Mucosa of stomach (tissue), 1 donor: ENCODE measurements at regions not wholly inside any gene's neighbourhood (a gene's known extent, or its start where the extent isn't known, plus 50 kb on each side); places are given as distances from the start of the nearest gene placed in this dataset.

Experiments
- H3K27me3 ChIP-seq: one replicate; pipeline ENCODE4 v1.7.0; 2013; ENCODE audit warnings: mild to moderate bottlenecking, low read length; ENCODE audit not compliant: control insufficient read depth, insufficient read depth
- H3K36me3 ChIP-seq: one replicate; pipeline ENCODE4 v1.7.0; 2013; ENCODE audit warnings: low read length; ENCODE audit not compliant: control insufficient read depth, insufficient read depth
- H3K4me1 ChIP-seq: one replicate; pipeline ENCODE4 v1.7.0; 2013; ENCODE audit warnings: mild to moderate bottlenecking, low read length; ENCODE audit not compliant: control insufficient read depth, insufficient read depth
- H3K4me3 ChIP-seq: one replicate; pipeline ENCODE4 v1.7.0; 2013; ENCODE audit warnings: low read length
- H3K9ac ChIP-seq: one replicate; pipeline ENCODE4 v1.7.0; 2013; ENCODE audit warnings: mild to moderate bottlenecking, low read length, moderate library complexity
- H3K9me3 ChIP-seq: one replicate; pipeline ENCODE4 v1.7.0; 2013; ENCODE audit warnings: mild to moderate bottlenecking, low read length, moderate library complexity; ENCODE audit not compliant: control insufficient read depth
- donor health status: Pancreatic carcinoma.

DNA sequence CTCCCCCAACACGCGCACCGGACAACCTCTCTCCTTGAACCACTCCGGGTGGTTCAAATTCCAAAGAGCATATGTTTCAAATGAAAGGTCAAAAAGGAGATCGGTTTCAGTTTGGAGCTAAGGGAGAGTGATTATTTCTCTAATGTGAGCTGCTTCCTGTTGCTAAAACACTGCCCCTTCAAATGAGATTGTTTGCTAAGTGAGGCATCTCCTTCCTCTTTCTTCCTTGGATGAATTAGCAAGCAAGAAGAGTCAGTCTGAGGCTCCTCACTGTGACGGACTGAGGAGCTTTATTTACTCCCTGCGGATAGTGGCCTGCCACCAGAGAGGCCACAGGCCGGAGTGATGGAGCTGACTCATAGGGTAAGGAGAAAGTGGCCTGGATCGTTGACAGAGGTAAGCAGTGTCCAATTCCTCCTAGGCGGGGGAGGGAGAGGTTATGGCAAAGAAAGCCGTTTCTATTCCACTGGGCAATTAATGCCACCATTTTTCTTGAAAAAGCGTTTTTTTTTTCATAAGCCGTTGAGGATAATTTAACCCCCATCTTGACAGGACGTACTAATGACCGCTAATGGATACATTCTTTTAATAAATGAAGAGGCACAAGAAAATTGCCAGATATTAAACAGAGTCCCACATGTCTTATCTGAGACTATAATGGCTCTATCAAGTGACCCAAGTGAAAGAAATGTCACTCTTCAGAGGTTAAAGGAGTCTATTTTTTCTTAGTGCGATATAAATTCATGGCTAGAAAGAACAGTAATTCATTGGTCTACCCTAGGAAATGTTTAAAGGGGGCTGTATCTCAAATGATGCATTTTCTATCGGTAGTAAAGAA, 167.0 kb upstream of the ANKRD28 start:
- no peak overlapping the region for H3K9ac ChIP-seq
- no peaks in the 10 kb centered on the region for H3K4me1 ChIP-seq
- no peaks in the 10 kb centered on the region for H3K27me3 ChIP-seq
- no peaks in the 10 kb centered on the region for H3K36me3 ChIP-seq
- no peaks in the 10 kb centered on the region for H3K9me3 ChIP-seq
- no peak overlapping the region for H3K4me3 ChIP-seq

- no peaks in the 10 kb centered on the region for H3K9me3 ChIP-seq
- H3K9ac ChIP-seq, result no peak overlapping the region
- H3K4me3 ChIP-seq, result no peak overlapping the region
- no peaks in the 10 kb centered on the region for H3K36me3 ChIP-seq
- no peaks in the 10 kb centered on the region for H3K27me3 ChIP-seq
- no peaks in the 10 kb centered on the region for H3K4me1 ChIP-seq
Observed at GRCh38 chr3:15967577-15967976, 169.8 kb upstream of the ANKRD28 start.

GRCh38 chr3:15969874-15970640, 172.3 kb upstream of the ANKRD28 start:
- no peaks in the 10 kb centered on the region for H3K27me3 ChIP-seq
- no peak overlapping the region for H3K4me3 ChIP-seq
- no peak overlapping the region for H3K9ac ChIP-seq
- no peaks in the 10 kb centered on the region for H3K4me1 ChIP-seq
- no peaks in the 10 kb centered on the region for H3K9me3 ChIP-seq
- H3K36me3 ChIP-seq, result no peaks in the 10 kb centered on the region

- Histone ChIP-seq H3K9me3 (no peaks in the 10 kb centered on the region), H3K27me3 (no peaks in the 10 kb centered on the region), H3K9ac (no peak overlapping the region), H3K4me1 (no peaks in the 10 kb centered on the region), H3K4me3 (no peak overlapping the region), H3K36me3 (no peaks in the 10 kb centered on the region)
Observed at GRCh38 chr3:15973414-15973813, 175.6 kb upstream of the ANKRD28 start.

DNA sequence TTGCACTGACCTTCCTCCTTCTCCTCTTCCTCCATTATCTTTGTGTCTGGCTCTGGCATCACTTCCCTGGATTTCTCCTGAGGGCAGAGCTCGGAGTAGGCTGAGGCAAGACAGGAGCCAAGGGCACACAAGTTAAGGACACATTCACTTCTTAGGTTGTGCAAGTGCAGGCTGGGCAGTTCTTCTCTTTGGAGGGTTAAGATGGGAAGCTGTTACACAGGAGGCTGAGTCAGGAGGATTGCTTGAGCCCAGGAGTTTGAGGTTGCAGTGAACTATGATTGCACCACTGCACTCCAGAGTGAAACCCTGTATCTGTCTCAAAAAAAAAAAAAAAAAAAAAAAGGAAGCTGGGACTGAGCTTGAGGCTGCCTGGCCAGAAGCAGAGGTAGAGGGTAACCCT, 176.2 kb upstream of the ANKRD28 start:
- no peaks in the 10 kb centered on the region for H3K27me3 ChIP-seq
- H3K9me3 ChIP-seq, result no peaks in the 10 kb centered on the region
- no peaks in the 10 kb centered on the region for H3K4me1 ChIP-seq
- H3K4me3 ChIP-seq, result no peak overlapping the region
- no peaks in the 10 kb centered on the region for H3K36me3 ChIP-seq
- H3K9ac ChIP-seq, result no peak overlapping the region

GRCh38 chr3:15974647-15975046, 176.9 kb upstream of the ANKRD28 start:
- Histone ChIP-seq H3K4me1 (no peaks in the 10 kb centered on the region), H3K27me3 (no peaks in the 10 kb centered on the region), H3K36me3 (no peaks in the 10 kb centered on the region)

DNA sequence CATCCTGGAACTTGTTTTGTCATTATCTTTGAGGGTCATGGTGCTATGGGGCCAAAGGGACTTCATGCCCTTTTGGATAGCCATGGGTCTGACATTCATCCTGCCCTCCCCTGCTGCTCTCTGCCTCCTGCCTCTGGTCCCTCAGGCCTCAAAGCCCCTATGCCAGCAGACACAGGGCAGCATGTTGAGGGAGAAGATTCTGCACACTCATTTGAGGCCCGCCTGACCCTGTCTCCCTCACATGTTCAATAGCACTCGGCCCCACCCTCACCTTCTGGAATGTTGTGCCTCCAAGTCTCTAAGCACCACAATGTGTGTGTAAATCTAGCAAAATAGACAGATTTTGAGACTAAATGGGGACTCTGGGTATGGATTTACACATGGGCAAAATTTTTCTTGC, 178.7 kb upstream of the ANKRD28 start:
- H3K9ac ChIP-seq, result no peak overlapping the region
- H3K4me3 ChIP-seq, result no peak overlapping the region
- H3K27me3 ChIP-seq, result no peaks in the 10 kb centered on the region
- no peaks in the 10 kb centered on the region for H3K36me3 ChIP-seq
- H3K4me1 ChIP-seq, result no peaks in the 10 kb centered on the region
- H3K9me3 ChIP-seq, result no peaks in the 10 kb centered on the region

More at GRCh38 chr3:15974647-15975046, 176.9 kb upstream of the ANKRD28 start:
- Histone ChIP-seq H3K9ac (no peak overlapping the region), H3K4me3 (no peak overlapping the region), H3K9me3 (no peaks in the 10 kb centered on the region)

GRCh38 chr3:15977090-15977489, 179.3 kb upstream of the ANKRD28 start:
- Histone ChIP-seq H3K36me3 (no peaks in the 10 kb centered on the region), H3K9ac (no peak overlapping the region), H3K4me1 (no peaks in the 10 kb centered on the region), H3K27me3 (no peaks in the 10 kb centered on the region), H3K9me3 (no peaks in the 10 kb centered on the region), H3K4me3 (no peak overlapping the region)

DNA sequence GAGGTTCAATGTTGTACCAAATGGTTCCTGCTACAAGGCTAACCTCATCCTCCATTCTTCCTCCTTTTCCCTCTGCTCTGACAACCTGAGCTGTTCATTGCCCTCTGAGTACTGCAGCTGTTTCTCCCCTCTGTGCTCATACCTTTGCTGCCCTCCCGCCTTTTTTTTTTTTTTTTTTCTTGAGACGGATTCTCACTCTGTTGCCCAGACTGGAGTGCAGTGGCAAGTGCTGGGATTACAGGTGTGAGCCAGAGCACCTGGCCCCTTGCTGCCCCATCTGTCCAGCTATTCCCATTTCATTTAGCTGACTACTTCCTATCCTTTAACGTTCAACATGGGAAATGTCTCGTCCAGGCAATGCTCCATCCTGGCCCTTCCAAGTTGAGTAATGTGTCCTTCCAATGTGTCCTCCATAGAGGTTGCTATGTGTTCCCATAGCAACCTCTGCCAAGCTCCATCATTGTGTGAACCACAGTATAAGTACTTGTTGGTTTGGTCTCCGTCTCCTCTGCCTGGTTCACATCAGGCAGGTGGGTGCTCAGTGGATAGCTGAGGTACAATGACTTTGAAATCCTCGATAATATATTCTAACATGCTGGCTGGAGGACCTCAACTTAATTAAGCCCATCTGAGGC, 179.9 kb upstream of the ANKRD28 start:
- Histone ChIP-seq H3K4me1 (no peaks in the 10 kb centered on the region), H3K36me3 (no peaks in the 10 kb centered on the region), H3K9me3 (no peaks in the 10 kb centered on the region), H3K27me3 (no peaks in the 10 kb centered on the region), H3K4me3 (no peak overlapping the region), H3K9ac (no peak overlapping the region)

DNA sequence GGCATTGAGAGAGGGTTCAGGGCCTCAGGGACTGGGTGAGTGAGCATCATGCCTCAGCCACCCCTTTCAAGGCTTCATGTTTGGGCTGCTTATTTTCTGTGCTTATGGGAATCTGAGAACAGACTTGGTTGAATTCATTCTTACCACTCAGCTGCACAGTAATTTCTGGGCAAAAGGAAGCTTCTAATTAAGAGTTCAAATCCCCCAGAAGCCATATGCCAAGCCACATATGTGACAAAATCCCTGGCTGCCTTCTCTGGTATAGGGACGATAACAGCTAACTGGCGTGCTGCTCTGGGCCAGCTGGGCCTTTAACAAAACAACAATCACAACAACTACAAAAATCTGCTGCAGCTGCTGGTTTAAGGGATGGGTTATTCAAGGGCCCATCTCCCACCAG, 181.0 kb upstream of the ANKRD28 start:
- H3K9ac ChIP-seq, result no peak overlapping the region
- no peak overlapping the region for H3K4me3 ChIP-seq
- H3K27me3 ChIP-seq, result no peaks in the 10 kb centered on the region
- H3K36me3 ChIP-seq, result no peaks in the 10 kb centered on the region
- no peaks in the 10 kb centered on the region for H3K9me3 ChIP-seq
- no peaks in the 10 kb centered on the region for H3K4me1 ChIP-seq

GRCh38 chr3:15979495-15979894, 181.7 kb upstream of the ANKRD28 start:
- Histone ChIP-seq H3K36me3 (no peaks in the 10 kb centered on the region), H3K9ac (no peak overlapping the region), H3K4me3 (no peak overlapping the region), H3K4me1 (no peaks in the 10 kb centered on the region), H3K9me3 (no peaks in the 10 kb centered on the region), H3K27me3 (no peaks in the 10 kb centered on the region)

- H3K4me3 ChIP-seq, result no peak overlapping the region
- no peaks in the 10 kb centered on the region for H3K4me1 ChIP-seq
Observed at GRCh38 chr3:15979900-15980299, 182.1 kb upstream of the ANKRD28 start.

More at GRCh38 chr3:15979900-15980299, 182.1 kb upstream of the ANKRD28 start:
- Histone ChIP-seq H3K27me3 (no peaks in the 10 kb centered on the region), H3K9me3 (no peaks in the 10 kb centered on the region), H3K36me3 (no peaks in the 10 kb centered on the region), H3K9ac (no peak overlapping the region)
